ENCODE measurements at regions not wholly inside any gene's neighbourhood (a gene's known extent, or its start where the extent isn't known, plus 50 kb on each side); places are given as distances from the start of the nearest gene placed in this dataset.
"Not testable (repeated sequence)": the region's sequence is repeated elsewhere in the genome, so short reads cannot be mapped to it uniquely, and the experiment has no call there.

DNA sequence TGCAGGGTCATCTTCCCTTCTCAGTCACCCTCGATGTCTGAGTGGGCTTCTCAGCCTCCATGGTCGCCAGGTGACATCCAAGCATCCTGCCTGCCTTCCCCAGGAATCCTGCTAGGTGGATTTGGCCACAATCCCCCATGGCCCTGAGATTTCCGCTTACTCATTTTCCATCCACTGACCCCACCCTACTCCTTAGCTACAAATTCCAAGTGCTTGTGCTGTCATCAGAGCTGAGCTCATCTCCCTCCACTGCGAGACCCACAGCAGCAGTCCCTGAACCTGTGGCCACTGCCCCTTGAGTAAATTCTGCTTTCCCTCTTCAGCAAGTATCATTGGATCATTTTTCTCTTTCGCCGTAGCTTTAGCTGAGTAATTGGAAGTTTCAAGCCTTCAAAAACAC, 90.5 kb upstream of the ANKRD10 start:
- no peak for DNase-seq

GRCh38 chr13:111004444-111004843, 89.6 kb upstream of the ANKRD10 start:
- DNase-seq: no peak

GRCh38 chr13:111001636-111002035, 86.8 kb upstream of the ANKRD10 start:
- DNase-seq: no peak

- DNase-seq: no peak
These were observed 78.9 kb upstream of the ANKRD10 start for GRCh38 chr13:110993788-110994187.

- DNase-seq: no peak
These were observed 77.2 kb upstream of the ANKRD10 start for GRCh38 chr13:110991991-110992508.

DNA sequence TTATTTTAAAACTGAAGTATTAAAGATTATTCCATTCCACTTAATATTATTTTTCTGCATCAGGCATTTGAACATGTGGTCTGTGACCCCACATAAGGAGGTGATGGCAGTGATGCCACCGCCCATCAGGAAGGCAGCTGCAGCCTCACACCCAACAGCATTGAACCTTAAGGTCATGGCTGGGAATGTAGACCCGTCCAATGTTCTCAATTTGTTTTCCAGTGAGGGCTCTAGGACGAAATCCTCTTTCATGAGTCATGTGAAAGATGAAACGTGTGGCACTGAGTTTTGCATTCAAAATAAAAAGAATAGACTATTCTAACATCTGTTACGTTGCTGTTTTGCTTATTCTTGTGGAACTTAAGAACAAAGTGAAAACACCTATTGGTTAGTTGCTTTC, 74.5 kb upstream of the ANKRD10 start:
- DNase-seq: no peak

DNA sequence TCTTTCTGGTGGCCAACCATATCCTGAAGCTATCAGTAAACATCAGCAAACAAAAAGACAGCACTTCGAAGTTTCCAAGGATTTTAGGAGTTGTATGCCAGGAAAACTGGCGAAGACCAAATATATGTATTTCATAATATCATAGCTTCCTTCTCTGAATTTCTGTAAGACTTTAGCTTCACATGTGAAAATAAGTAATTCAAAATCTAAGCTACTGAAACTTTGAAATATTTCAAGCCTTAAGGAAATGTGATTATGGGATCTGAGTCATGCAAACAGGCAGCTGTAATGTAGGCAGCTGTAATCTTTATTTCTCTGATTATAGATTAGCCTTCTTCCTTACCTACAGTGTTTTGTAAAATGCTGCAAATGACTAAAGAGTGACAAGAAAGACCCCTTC, 70.7 kb upstream of the ANKRD10 start:
- no peak for DNase-seq

- no peak for DNase-seq
These were observed 69.9 kb upstream of the ANKRD10 start for GRCh38 chr13:110984798-110985197.

- no peak for DNase-seq
These were observed 69.5 kb upstream of the ANKRD10 start for GRCh38 chr13:110984381-110984780.

GRCh38 chr13:110983241-110983640, 68.4 kb upstream of the ANKRD10 start:
- no peak for DNase-seq

GRCh38 chr13:110981379-110981778, 66.5 kb upstream of the ANKRD10 start:
- no peak for DNase-seq

DNA sequence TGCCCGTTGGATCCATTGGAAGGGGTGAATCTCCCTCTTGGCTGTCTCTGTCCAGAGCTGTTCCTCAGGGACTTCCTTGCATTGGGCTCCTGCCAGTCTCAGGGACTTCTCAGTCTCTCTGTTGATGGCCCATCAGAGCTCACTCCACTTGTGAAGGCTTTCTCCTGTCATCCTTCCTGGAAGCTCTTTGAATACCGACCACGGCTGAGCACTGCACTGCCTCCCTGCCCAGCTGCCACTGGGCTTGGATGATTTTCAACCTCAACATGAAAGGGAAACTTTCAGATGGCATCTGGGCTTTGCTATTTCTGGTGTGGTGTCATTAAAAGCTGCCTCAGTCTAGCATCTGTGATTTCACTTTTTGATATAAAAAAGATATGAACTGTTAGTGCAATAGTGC, 66.1 kb upstream of the ANKRD10 start:
- no peak for DNase-seq

DNA sequence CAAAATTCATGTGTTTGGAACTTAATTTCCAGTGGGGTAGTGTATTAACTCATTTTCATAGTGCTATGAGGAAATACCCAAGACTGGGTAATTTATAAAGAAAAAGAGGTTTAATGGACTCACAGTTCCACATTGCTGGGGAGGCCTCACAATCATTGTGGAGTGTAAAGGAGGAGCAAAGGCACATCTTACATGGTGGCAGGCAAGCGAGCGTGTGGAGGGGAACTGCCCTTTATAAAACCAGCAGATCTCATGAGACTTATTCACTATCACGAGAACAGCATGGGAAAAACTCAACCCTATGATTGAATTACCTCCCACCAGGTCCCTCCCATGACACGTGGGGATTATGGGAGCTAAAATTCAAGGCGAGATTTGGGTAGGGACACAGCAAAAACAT, 64.3 kb upstream of the ANKRD10 start:
- not testable (repeated sequence) for DNase-seq

DNA sequence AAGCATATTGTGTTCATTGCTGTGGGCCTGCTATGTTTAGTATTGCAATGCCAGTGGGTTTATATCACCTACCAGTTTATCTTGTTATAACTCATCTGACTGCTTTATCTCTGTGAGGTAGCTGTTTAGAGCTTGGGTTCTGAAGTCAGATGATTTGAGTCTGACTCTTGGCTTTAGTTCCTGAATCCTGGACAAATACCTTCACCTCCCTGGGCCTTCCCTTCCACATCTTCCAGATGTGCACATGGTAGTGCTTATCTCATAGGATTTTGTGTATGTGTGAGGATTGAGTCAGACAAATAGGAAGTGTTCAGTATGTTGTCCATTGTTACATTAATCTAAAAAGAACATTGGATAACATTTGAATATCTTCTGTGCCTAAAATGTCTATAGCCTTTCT, 63.5 kb upstream of the ANKRD10 start:
- no peak for DNase-seq

DNA sequence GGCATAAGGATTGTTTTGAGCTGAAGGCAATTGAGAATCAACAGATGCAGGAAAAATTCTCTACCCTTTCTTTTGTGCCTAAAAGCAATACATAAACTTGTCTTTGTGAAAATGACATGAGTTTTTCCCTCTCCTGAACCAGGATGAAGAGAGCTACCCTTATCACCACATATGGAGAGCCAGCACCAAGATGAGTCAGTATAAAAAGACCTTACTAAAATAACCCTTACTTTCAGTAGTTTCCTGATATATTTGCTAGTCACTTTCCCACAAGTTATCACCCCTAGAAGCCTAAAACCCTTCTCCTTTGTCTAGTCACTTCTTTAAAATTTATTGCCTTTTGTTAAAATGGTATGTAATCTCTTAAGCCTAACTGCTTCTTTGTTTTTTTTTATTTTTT, 61.9 kb upstream of the ANKRD10 start:
- DNase-seq: no peak

DNA sequence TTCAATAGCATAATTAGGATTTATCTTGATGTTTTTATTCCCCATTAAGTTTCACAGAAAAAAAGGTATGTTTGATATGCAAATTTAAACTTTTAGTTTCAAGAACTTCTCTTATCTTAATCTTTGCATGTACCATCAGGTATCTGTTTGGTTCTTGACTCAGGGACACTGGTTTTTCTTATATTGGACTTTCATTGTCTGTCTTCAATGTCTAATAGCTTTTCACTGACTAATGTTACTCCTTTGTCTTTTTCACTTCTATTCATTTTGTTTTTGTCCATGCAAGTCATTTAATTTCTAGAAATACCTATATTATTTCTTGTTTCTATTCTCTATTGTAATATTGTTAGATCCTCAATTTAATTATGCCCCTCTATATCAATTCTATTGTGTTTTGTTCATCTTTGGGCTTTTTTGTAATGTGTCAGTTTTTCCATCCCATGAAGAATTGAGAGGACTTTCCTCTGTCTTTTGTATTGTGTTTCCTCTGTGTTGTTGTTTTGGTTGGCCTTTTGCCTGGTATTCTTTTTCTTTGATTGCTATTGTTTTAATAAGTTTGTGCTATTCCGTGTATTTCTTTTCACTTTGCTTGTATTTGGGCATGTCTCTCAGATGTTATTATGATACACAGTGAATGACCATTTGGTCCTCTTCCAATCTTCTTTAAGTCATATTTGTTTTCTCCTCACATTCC, 58.3 kb upstream of the ANKRD10 start:
- no peak for DNase-seq

GRCh38 chr13:110971486-110971885, 56.6 kb upstream of the ANKRD10 start:
- no peak for DNase-seq

DNA sequence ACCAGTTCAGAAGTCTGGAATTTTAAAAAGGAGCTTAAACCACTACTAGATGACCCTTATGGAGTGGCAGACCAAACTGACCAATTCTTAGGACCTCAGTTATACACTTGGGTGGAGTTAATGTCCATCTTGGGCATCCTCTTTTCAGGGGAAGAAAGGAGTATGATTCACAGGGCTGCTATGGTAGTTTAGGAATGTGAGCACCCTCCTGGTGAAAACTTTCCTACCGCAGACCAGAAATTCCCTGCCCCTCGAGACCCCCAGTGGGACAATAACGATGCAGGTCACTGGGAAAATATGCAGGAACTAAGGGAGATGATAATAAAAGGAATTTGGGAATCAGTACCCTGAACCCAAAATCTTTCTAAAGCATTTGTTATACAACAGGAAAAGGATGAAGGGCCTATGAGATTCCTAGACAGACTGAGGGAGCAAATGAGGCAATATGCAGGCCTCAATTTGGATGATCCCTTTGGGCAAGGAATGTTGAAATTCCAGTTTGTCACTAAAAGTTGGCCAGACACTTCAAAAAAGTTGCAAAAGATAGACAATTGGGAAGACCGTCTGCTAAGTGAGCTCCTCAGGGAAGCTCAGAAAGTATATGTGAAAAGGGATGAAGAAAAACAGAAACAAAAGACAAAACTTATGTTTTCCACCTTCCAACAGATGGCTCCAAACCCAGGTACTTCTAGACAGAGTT, 52.4 kb upstream of the ANKRD10 start:
- not testable (repeated sequence) for DNase-seq

DNA sequence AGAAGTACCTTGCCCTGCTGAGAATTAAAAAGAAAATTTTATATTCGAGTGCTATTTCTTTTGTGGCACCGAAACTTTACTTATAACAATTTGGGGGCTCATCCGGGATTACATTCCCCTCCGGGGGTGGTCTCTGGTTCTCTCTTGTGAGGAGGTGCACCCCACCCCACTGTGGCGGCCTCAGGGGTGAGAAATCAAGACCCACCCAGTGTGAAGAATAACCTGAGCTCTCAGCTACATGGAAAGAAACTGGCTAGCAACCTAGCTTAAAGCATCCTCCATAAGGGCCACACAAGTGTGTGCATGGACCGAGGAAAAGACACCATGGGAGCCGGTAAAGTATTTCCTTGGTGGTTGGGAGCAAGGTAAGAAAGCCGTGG, 50.9 kb upstream of the ANKRD10 start:
- DNase-seq: no peak

- DNase-seq: peak; percentile 37
These were observed 50.3 kb upstream of the ANKRD10 start for GRCh38 chr13:110965038-110965754.

Measured in stimulated activated CD4-positive, alpha-beta T cell treated with anti-CD3 and anti-CD28 coated beads, Interleukin-15, amount 100 ng/mL, for 24 hours (primary cell).